Endodermal cell (in vitro differentiated cells): ENCODE measurements at regions not wholly inside any gene's neighbourhood (a gene's known extent, or its start where the extent isn't known, plus 50 kb on each side); places are given as distances from the start of the nearest gene placed in this dataset.

ENCODE experiments used
- DNase-seq: peaks from one replicate; pipeline ENCODE4 v3.0.0-alpha.2; 2017
- H3K27ac ChIP-seq: 2 replicates; pipeline ENCODE4 v1.5.1; 2013; ENCODE audit warnings: mild to moderate bottlenecking, low read depth, low read length, moderate library complexity
- H3K27me3 ChIP-seq: 2 replicates; pipeline ENCODE4 v1.6.1; 2013; ENCODE audit warnings: mild to moderate bottlenecking, low read length, moderate library complexity; ENCODE audit not compliant: insufficient read depth, control insufficient read depth, poor library complexity, severe bottlenecking
- H3K36me3 ChIP-seq: 2 replicates; pipeline ENCODE4 v1.7.0; 2013; ENCODE audit warnings: mild to moderate bottlenecking, low read length, moderate library complexity; ENCODE audit not compliant: control insufficient read depth, insufficient read depth
- H3K4me1 ChIP-seq: one replicate; pipeline ENCODE4 v1.7.0; 2013; ENCODE audit warnings: low read length; ENCODE audit not compliant: control insufficient read depth, insufficient read depth
- H3K4me3 ChIP-seq: 2 replicates; pipeline ENCODE4 v1.5.1; 2013; ENCODE audit warnings: mild to moderate bottlenecking, low read length, moderate library complexity
- H3K9ac ChIP-seq: 2 replicates; pipeline ENCODE4 v1.6.1; 2013; ENCODE audit warnings: mild to moderate bottlenecking, low read length, moderate library complexity; ENCODE audit not compliant: poor library complexity, severe bottlenecking; ENCODE audit errors: extremely low read depth
- H3K9me3 ChIP-seq: 2 replicates; pipeline ENCODE4 v1.6.1; 2013; ENCODE audit warnings: mild to moderate bottlenecking, low read length, moderate library complexity; ENCODE audit not compliant: control insufficient read depth
- H3K27ac Mint-ChIP-seq: 2 replicates; pipeline ENCODE4 v1.8.0; 2020; ENCODE audit warnings: mixed read lengths
- H3K27me3 Mint-ChIP-seq: 2 replicates; pipeline ENCODE4 v1.8.0; 2021; ENCODE audit warnings: mild to moderate bottlenecking, mixed read lengths; ENCODE audit not compliant: insufficient read depth
- H3K36me3 Mint-ChIP-seq: 2 replicates; pipeline ENCODE4 v1.8.0; 2020; ENCODE audit warnings: low read depth, mixed read lengths
- H3K4me1 Mint-ChIP-seq: 2 replicates; pipeline ENCODE4 v1.8.0; 2020; ENCODE audit warnings: mixed read lengths
- H3K4me3 Mint-ChIP-seq: 2 replicates; pipeline ENCODE4 v1.8.0; 2020; ENCODE audit warnings: mild to moderate bottlenecking, moderate library complexity, mixed read lengths
- H3K9me3 Mint-ChIP-seq: 2 replicates; pipeline ENCODE4 v1.8.0; 2020; ENCODE audit warnings: mild to moderate bottlenecking, mixed read lengths
- CTCF ChIP-seq: fragments of 200-600 bp; sonication (generic); conservative IDR thresholded peaks from 2 replicates; pipeline ENCODE4 v1.5.0; 2021; ENCODE audit warnings: antibody characterized with exemption, mild to moderate bottlenecking
- WGBS, 2 experiments: methylation state at CpG; one replicate each; pipeline versions ENCODE4 v1.1.5 to v1.1.7; 2013; ENCODE audit warnings: missing lambda C conversion rate in 2 of 2, mixed read lengths in 1 of 2; ENCODE audit not compliant: insufficient coverage in 1 of 2, insufficient read length in 1 of 2; 5-methylcytosine and 5-hydroxymethylcytosine counted together

- WGBS, 2 experiments = 91 to 93% methylated on average over 4 of the region's 4 CpGs
- no peaks in the 10 kb centered on the region for H3K27me3 Mint-ChIP-seq
- no peak overlapping the region for H3K27ac ChIP-seq
- no peaks in the 10 kb centered on the region for H3K9me3 ChIP-seq
- H3K9me3 Mint-ChIP-seq = no peaks in the 10 kb centered on the region
- H3K27me3 ChIP-seq = no peaks in the 10 kb centered on the region
- no peak for TF ChIP-seq CTCF
- H3K27ac Mint-ChIP-seq = no peak overlapping the region
- peaks cover 4% of the 10 kb centered on the region for H3K4me1 Mint-ChIP-seq
- no peak overlapping the region for H3K9ac ChIP-seq
- H3K4me3 ChIP-seq = no peak overlapping the region
- no peak for DNase-seq
- no peaks in the 10 kb centered on the region for H3K36me3 Mint-ChIP-seq
- H3K36me3 ChIP-seq = no peaks in the 10 kb centered on the region
- H3K4me3 Mint-ChIP-seq = no peak overlapping the region
- peaks cover 3% of the 10 kb centered on the region for H3K4me1 ChIP-seq
Measured at GRCh38 chr3:38966811-38967692, 84.7 kb downstream of the SCN11A start.

DNA sequence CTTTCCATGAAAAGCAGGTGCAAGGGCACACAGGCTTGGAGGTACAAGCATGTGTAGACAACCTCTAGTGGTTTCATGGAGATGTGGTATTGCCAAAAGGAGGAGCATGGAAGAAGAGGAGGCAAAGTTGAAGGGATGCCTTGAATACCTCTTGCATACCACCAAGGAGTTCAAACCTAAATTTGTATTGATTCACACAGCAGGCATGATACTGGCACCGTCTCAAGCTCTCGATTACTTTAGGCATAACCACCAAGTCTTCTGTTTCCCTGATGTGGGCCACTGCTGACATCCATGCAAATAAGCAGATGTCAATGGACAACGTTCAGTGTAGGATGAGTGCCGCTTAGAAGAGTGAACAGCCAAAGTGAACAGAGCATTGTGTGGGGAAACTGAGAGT, 87.1 kb downstream of the SCN11A start:
- TF ChIP-seq CTCF = no peak
- no peaks in the 10 kb centered on the region for H3K9me3 ChIP-seq
- peaks cover 3% of the 10 kb centered on the region for H3K4me1 ChIP-seq
- H3K4me3 ChIP-seq = no peak overlapping the region
- 87 to 94% methylated on average over 4 of the region's 4 CpGs for WGBS, 2 experiments
- DNase-seq = no peak
- H3K27me3 Mint-ChIP-seq = no peaks in the 10 kb centered on the region
- H3K36me3 Mint-ChIP-seq = no peaks in the 10 kb centered on the region
- H3K4me1 Mint-ChIP-seq = peaks cover 21% of the 10 kb centered on the region
- H3K9me3 Mint-ChIP-seq = no peaks in the 10 kb centered on the region
- H3K4me3 Mint-ChIP-seq = no peak overlapping the region
- no peak overlapping the region for H3K9ac ChIP-seq
- no peaks in the 10 kb centered on the region for H3K27me3 ChIP-seq
- H3K27ac ChIP-seq = no peak overlapping the region
- no peak overlapping the region for H3K27ac Mint-ChIP-seq
- H3K36me3 ChIP-seq = no peaks in the 10 kb centered on the region

GRCh38 chr3:38964204-38964603, 87.5 kb downstream of the SCN11A start:
- Mint-ChIP-seq H3K36me3 (no peaks in the 10 kb centered on the region), H3K4me1 (peaks cover 21% of the 10 kb centered on the region), H3K4me3 (no peak overlapping the region), H3K27ac (no peak overlapping the region), H3K9me3 (no peaks in the 10 kb centered on the region), H3K27me3 (no peaks in the 10 kb centered on the region)
- no peak overlapping the region for H3K27ac ChIP-seq
- no peaks in the 10 kb centered on the region for H3K9me3 ChIP-seq
- DNase-seq = no peak
- no peaks in the 10 kb centered on the region for H3K4me1 ChIP-seq
- no peak overlapping the region for H3K4me3 ChIP-seq
- TF ChIP-seq CTCF = no peak
- H3K9ac ChIP-seq = no peak overlapping the region
- WGBS, 2 experiments = 93 to 100% methylated on average over 3 to 5 of the region's 5 CpGs
- H3K36me3 ChIP-seq = no peaks in the 10 kb centered on the region
- no peaks in the 10 kb centered on the region for H3K27me3 ChIP-seq
